ENCODE measurements at regions not wholly inside any gene's neighbourhood (a gene's known extent, or its start where the extent isn't known, plus 50 kb on each side); places are given as distances from the start of the nearest gene placed in this dataset.
"Not testable (repeated sequence)": the region's sequence is repeated elsewhere in the genome, so short reads cannot be mapped to it uniquely, and the experiment has no call there.

DNA sequence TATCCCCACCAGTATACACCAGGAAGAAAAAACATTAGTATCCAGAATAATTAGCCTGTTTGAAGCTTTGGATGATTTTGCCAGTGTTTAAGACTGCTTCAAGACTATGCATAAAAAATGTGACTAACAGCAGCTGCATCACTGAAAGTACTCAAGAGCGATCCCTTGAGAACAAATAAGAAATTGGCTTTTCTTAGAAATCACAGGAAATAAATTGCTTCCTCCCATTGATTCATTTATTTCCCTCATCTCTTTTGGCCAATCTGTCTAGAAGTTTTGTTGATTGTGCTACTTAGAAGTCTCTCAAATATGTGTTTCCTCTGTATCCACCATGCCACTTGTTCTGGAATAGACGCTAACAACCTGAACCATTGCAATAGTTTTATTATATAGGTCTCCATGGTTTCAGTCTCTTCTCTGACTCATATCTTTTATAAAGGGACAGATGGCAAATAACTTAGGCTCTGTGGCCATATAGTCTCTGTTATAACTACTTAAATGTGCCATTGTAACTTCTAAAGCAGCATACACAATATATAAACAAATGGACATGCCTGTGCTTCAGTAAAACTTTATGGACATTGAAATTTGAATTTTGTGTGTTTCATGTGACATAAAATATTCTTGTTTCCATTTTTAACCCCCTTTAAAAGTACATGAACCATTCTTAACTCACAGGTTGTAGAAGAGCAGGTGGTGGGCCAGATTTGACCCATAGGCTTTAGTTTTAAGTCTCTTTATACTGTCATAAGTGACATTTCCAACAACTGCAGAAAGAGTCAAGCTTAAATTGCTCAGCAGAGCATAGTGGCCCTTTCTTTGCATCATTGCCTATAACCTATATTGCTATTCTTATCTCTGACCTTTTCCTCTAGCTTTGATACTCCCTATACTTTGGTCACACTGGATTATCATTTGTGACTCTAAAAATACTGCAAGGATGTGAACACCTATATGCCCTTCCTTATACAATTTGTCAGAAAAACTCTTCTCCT is 123.9 kb downstream of the MC4R start:
- Histone ChIP-seq H3K27ac (no peak overlapping the region), H3K36me3 (no peaks in the 10 kb centered on the region), H3K27me3 (no peaks in the 10 kb centered on the region), H3K9me3 (no peaks in the 10 kb centered on the region), H3K4me1 (no peaks in the 10 kb centered on the region), H3K4me3 (no peak overlapping the region)
- intact Hi-C loops (cut with DNase I; ENCODE audit: low total_unique reads) = no loop called here
- no peak for DNase-seq
- TF ChIP-seq, protein P1, sequence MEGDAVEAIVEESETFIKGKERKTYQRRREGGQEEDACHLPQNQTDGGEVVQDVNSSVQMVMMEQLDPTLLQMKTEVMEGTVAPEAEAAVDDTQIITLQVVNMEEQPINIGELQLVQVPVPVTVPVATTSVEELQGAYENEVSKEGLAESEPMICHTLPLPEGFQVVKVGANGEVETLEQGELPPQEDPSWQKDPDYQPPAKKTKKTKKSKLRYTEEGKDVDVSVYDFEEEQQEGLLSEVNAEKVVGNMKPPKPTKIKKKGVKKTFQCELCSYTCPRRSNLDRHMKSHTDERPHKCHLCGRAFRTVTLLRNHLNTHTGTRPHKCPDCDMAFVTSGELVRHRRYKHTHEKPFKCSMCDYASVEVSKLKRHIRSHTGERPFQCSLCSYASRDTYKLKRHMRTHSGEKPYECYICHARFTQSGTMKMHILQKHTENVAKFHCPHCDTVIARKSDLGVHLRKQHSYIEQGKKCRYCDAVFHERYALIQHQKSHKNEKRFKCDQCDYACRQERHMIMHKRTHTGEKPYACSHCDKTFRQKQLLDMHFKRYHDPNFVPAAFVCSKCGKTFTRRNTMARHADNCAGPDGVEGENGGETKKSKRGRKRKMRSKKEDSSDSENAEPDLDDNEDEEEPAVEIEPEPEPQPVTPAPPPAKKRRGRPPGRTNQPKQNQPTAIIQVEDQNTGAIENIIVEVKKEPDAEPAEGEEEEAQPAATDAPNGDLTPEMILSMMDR (IDR thresholded peaks at IDR 0.05) = no peak

DNA sequence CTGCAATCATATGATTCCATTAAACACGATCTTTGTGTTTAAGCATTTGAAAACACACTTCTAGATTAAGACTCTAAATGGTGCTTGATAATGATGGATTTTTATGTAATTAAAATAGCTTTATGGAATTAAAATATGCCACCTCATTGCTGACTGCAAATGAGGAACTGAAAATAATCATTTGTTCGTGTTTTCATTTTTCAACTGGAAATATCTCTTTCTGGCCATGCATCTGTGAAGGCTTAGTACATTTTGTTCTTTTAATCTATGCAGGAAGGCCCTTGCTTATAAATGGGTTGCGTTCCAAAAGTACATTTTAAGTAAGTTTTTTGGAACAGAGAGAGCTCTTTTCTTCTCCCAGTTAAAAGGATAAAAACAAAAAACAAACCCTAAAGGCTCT is 125.5 kb downstream of the MC4R start:
- H3K36me3 ChIP-seq = no peaks in the 10 kb centered on the region
- no peak for DNase-seq
- no peaks in the 10 kb centered on the region for H3K4me1 ChIP-seq
- no peaks in the 10 kb centered on the region for H3K9me3 ChIP-seq
- H3K27me3 ChIP-seq = no peaks in the 10 kb centered on the region
- no peak overlapping the region for H3K4me3 ChIP-seq
- TF ChIP-seq, protein P1 (IDR thresholded peaks at IDR 0.05) = no peak
- intact Hi-C loops (cut with DNase I; ENCODE audit: low total_unique reads) = no loop called here
- no peak overlapping the region for H3K27ac ChIP-seq

DNA sequence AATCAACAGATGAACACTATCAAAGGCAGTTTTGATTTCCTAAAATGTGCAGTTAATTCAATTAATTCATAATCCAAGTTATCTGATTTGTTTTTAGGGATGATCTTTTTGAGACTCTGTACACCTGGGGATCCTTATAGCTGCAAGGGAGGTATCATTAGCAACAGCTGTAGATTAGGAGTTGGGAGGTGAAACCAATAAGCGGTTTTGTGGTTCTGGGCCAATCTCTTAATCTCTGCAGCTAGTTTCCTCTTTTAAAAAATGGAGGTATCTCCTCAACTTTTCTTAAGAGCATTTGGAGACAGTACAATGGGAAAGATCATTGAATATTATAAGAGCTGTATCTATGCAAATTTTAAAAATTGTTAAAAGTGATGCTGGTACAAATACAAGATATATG is 126.0 kb downstream of the MC4R start:
- H3K4me1 ChIP-seq = no peaks in the 10 kb centered on the region
- no peak for DNase-seq
- TF ChIP-seq, protein P1 (IDR thresholded peaks at IDR 0.05) = no peak
- intact Hi-C loops (cut with DNase I; ENCODE audit: low total_unique reads) = no loop called here
- no peaks in the 10 kb centered on the region for H3K36me3 ChIP-seq
- H3K27me3 ChIP-seq = no peaks in the 10 kb centered on the region
- no peaks in the 10 kb centered on the region for H3K9me3 ChIP-seq
- H3K27ac ChIP-seq = no peak overlapping the region
- no peak overlapping the region for H3K4me3 ChIP-seq

DNA sequence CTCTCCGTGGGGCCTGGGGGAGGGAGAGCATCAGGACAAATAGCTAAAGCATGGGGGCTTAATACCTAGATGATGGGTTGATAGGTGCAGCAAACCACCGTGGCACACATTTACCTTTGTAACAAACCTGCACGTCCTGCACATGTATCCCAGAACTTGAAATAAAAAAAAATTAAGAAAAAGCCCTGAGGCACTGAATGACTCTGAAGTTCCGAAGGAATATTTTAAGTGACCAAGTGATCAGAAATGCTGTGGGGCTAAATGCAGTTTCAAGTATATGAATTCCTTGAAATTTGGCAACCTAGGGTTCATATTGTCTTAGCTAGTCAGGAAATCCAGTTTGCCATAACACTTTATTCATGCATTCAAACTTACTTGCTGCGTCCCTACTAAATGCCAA is 127.5 kb downstream of the MC4R start:
- H3K9me3 ChIP-seq = no peaks in the 10 kb centered on the region
- DNase-seq = no peak
- H3K27ac ChIP-seq = no peak overlapping the region
- no peak overlapping the region for H3K4me3 ChIP-seq
- no peaks in the 10 kb centered on the region for H3K36me3 ChIP-seq
- H3K4me1 ChIP-seq = no peaks in the 10 kb centered on the region
- H3K27me3 ChIP-seq = no peaks in the 10 kb centered on the region
- TF ChIP-seq, protein P1 (IDR thresholded peaks at IDR 0.05) = no peak
- intact Hi-C loops (cut with DNase I; ENCODE audit: low total_unique reads) = no loop called here

DNA sequence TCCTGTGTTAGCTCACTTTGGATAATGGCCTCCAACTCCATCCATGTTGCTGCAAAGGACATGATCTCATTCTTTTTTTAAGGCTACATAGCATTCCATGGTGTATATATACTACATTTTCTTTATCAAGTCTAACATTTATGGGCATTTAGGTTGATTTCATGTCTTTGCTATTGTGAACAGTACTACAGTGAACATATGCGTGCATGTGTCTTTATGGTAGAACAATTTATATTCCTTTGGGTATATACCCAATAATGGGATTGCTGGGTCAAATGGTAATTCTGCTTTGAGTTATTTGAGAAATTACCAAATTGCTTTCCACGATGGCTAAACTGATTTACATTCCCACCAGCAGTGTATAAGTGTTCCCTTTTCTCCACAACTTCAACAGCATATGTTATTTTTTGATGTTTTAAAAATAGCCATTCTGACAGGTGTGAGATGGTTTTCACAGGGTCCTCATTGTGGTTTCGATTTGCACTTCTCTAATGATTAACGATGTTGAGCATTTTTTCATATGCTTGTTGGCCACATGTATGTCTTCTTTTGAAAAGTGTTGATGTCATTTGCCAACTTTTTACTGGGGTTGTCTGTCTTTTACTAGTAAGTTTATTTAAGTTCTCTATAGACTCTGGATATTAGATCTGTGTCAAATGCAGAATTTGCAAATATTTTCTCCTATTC is 133.4 kb downstream of the MC4R start:
- H3K27me3 ChIP-seq; H3K36me3 ChIP-seq; H3K4me1 ChIP-seq; H3K9me3 ChIP-seq; H3K4me3 ChIP-seq; DNase-seq; intact Hi-C loops (cut with DNase I; ENCODE audit: low total_unique reads); H3K27ac ChIP-seq: not testable (repeated sequence)

DNA sequence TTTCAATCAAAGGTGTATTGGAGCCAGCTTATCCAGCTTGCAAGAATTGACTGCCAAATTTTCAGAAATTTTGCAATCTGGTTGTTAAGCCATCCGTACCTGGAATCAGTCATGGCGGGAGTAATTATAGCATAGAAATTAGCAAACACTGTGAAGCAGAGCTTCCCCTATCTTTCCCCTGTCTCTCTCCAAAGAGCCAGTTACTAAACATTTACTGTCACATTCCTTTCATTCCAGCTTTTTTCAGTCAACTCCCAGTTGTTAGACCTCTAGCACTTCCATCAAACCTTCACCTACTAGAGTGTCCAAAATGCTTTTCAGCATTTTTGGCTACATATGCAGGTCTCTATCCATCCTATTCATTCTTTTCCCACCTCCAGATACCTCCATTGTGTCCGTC is 137.4 kb downstream of the MC4R start:
- intact Hi-C loops (cut with DNase I; ENCODE audit: low total_unique reads) = no loop called here
- Histone ChIP-seq H3K27ac (no peak overlapping the region), H3K4me1 (no peaks in the 10 kb centered on the region), H3K4me3 (no peak overlapping the region), H3K36me3 (no peaks in the 10 kb centered on the region), H3K9me3 (no peaks in the 10 kb centered on the region), H3K27me3 (no peaks in the 10 kb centered on the region)
- DNase-seq = no peak
- TF ChIP-seq, protein P1 (IDR thresholded peaks at IDR 0.05) = no peak

Measured in tibial artery (tissue), 4 donors.